H1 (cell line): ENCODE measurements at regions not wholly inside any gene's neighbourhood (a gene's known extent, or its start where the extent isn't known, plus 50 kb on each side); places are given as distances from the start of the nearest gene placed in this dataset.

Source experiments
- CBX5 ChIP-seq: fragments of 300-800, 300-1000 bp; sonication (generic); IDR thresholded peaks from 2 replicates; pipeline ENCODE4 v1.7.1; 2016; ENCODE audit warnings: antibody characterized with exemption, low read length, low read depth
- CEBPB ChIP-seq: IDR thresholded peaks from 2 replicates; pipeline ENCODE4 v1.6.1; 2012; ENCODE audit warnings: low read depth, low read length
- CREB1 ChIP-seq: IDR thresholded peaks from 2 replicates; pipeline ENCODE4 v1.6.1; 2012; ENCODE audit warnings: inconsistent platforms
- JUND ChIP-seq: IDR thresholded peaks from 2 replicates; pipeline ENCODE4 v1.6.1; 2011; ENCODE audit warnings: mild to moderate bottlenecking, improper control_type of control experiment, low read length
- RAD21 ChIP-seq, 2 experiments: IDR thresholded peaks in 1 of 2; conservative IDR thresholded peaks in 1 of 2; 2 replicates each; pipeline ENCODE4 v1.6.1; 2011; ENCODE audit warnings: low read depth in 2 of 2, low read length in 2 of 2, improper control_type of control experiment in 1 of 2, inconsistent platforms in 1 of 2, mild to moderate bottlenecking in 1 of 2, moderate library complexity in 1 of 2
- TEAD4 ChIP-seq: IDR thresholded peaks from 2 replicates; pipeline ENCODE4 v1.6.1; 2012; ENCODE audit warnings: low read depth, low read length, inconsistent platforms, mixed read lengths

GRCh38 chr6:21442874-21443273, 150.7 kb upstream of the SOX4 start (continued):
- TF ChIP-seq JUND: no peak
- TF ChIP-seq TEAD4: no peak
- no peak for TF ChIP-seq CREB1
- TF ChIP-seq CEBPB: no peak
- no peak for TF ChIP-seq RAD21 (IDR thresholded peaks at IDR 0.05 in 1 of 2, conservative IDR thresholded peaks at IDR 0.05 in 1 of 2; ENCODE audit: low read depth in 2 of 2, low read length in 2 of 2)
- no peak for TF ChIP-seq CBX5
- TF ChIP-seq, all 59 proteins: peak for 0
